NT2/D1 (cell line): ENCODE measurements at regions not wholly inside any gene's neighbourhood (a gene's known extent, or its start where the extent isn't known, plus 50 kb on each side); places are given as distances from the start of the nearest gene placed in this dataset.

Source experiments
- DNase-seq: peaks from one replicate; pipeline ENCODE4 v3.0.0-alpha.2; 2011; ENCODE audit warnings: low read depth, low spot score
- H3K27me3 ChIP-seq: 2 replicates; pipeline ENCODE4 v1.6.0; 2011; ENCODE audit warnings: mild to moderate bottlenecking; ENCODE audit not compliant: insufficient read length, insufficient read depth
- H3K36me3 ChIP-seq: 2 replicates; pipeline ENCODE4 v1.6.1; 2011; ENCODE audit warnings: mild to moderate bottlenecking, low read length, mixed read lengths; ENCODE audit not compliant: insufficient read depth, insufficient read length
- H3K4me1 ChIP-seq: 2 replicates; pipeline ENCODE4 v1.5.1; 2011; ENCODE audit not compliant: insufficient read depth, insufficient read length
- H3K4me3 ChIP-seq: 2 replicates; pipeline ENCODE4 v1.5.1; 2011; ENCODE audit warnings: low read depth; ENCODE audit not compliant: insufficient read length
- H3K9ac ChIP-seq: 2 replicates; pipeline ENCODE4 v1.6.0; 2011; ENCODE audit warnings: low read depth; ENCODE audit not compliant: insufficient read length
- H3K9me3 ChIP-seq: 2 replicates; pipeline ENCODE4 v1.5.1; 2011; ENCODE audit warnings: mild to moderate bottlenecking, low read length; ENCODE audit not compliant: insufficient read depth
- SUZ12 ChIP-seq: IDR thresholded peaks from 2 replicates; pipeline ENCODE4 v1.6.1; 2011; ENCODE audit not compliant: insufficient read length, insufficient read depth; ENCODE audit errors: extremely low read depth
- YY1 ChIP-seq: IDR thresholded peaks from 2 replicates; pipeline ENCODE4 v1.6.1; 2011; ENCODE audit not compliant: insufficient read length, insufficient read depth
- ZNF274 ChIP-seq: IDR thresholded peaks from 2 replicates; pipeline ENCODE4 v1.6.1; 2011; ENCODE audit warnings: mild to moderate bottlenecking, low read depth, low read length

DNA sequence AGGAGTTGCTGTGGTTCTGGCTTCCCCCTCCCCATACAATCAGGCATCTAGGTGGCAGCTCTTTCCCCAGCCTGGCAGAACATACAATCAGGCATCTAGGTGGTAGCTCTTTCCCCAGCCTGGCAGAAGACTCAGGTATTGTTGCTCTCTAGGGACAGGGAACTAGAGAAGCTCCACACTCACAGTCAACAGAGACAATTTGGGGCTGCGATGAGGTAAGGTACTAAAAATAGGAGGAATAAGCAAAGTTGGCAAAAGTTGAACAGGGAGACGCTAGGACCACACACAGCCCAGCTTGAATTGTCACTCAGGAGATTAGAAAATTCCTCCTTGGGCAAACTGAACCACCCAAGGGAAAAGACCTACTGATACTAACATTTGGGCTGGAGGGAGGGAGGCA, 315.5 kb upstream of the CDH5 start:
- no peak for DNase-seq

DNA sequence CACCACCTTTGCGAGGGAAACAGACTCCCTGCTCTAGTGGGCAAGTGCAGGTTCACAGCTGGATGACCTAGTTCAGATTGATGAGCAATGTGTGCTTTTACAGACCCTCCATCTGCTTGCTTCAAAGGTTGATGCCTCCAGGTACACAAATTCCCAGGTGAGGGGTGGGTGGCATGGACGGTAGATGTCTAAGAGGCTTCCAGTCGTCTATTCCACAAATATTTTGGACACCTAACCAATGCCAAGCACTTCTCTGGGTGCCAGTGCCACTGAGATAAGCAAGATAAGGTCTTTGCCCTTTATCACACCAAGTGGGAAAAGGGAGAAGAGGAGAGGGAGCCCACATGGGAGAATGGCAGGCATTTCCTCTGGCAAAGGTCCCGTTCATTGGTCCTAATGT, 316.6 kb upstream of the CDH5 start:
- Histone ChIP-seq H3K9ac (no peak overlapping the region), H3K9me3 (no peaks in the 10 kb centered on the region), H3K4me3 (no peak overlapping the region), H3K4me1 (no peaks in the 10 kb centered on the region), H3K36me3 (no peaks in the 10 kb centered on the region), H3K27me3 (no peaks in the 10 kb centered on the region)
- DNase-seq: no peak
- TF ChIP-seq SUZ12: no peak
- no peak for TF ChIP-seq ZNF274
- TF ChIP-seq YY1: no peak

More for the DNA sequence above, 315.5 kb upstream of the CDH5 start:
- Histone ChIP-seq H3K27me3 (no peaks in the 10 kb centered on the region), H3K4me1 (no peaks in the 10 kb centered on the region), H3K9ac (no peak overlapping the region), H3K9me3 (no peaks in the 10 kb centered on the region), H3K36me3 (no peaks in the 10 kb centered on the region), H3K4me3 (no peak overlapping the region)
- TF ChIP-seq SUZ12 (no peak), ZNF274 (no peak), YY1 (no peak)

GRCh38 chr16:66045626-66046025, 320.9 kb upstream of the CDH5 start:
- Histone ChIP-seq H3K9ac (no peak overlapping the region), H3K4me3 (no peak overlapping the region), H3K9me3 (no peaks in the 10 kb centered on the region), H3K27me3 (no peaks in the 10 kb centered on the region), H3K36me3 (no peaks in the 10 kb centered on the region), H3K4me1 (no peaks in the 10 kb centered on the region)
- DNase-seq: no peak
- TF ChIP-seq SUZ12 (no peak), YY1 (no peak), ZNF274 (no peak)

GRCh38 chr16:66044556-66044955, 321.9 kb upstream of the CDH5 start:
- Histone ChIP-seq H3K4me1 (no peaks in the 10 kb centered on the region), H3K9me3 (no peaks in the 10 kb centered on the region), H3K9ac (no peak overlapping the region), H3K36me3 (no peaks in the 10 kb centered on the region), H3K4me3 (no peak overlapping the region), H3K27me3 (no peaks in the 10 kb centered on the region)
- no peak for DNase-seq
- TF ChIP-seq ZNF274 (no peak), SUZ12 (no peak), YY1 (no peak)

DNA sequence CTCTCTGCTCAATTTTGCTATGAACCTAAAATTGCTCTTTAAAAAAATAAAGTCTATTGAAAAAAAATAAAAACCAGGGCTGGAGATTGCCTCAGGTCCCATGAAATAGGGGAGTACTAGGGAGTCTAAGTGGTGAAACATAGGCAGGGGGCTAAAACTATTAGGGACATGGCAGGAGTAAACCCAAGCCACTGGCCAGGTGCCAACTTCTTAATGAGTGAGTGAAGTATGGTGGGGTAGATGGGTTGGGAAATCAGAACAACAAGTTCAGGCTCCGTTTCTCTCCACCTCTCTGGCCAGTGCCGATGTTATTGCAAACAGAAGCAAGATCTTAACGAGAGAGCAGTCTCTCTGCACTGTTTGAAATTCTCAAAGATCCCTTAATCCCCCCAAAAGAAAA, 322.4 kb upstream of the CDH5 start:
- no peaks in the 10 kb centered on the region for H3K4me1 ChIP-seq
- no peak overlapping the region for H3K9ac ChIP-seq
- no peak for TF ChIP-seq YY1
- no peak for DNase-seq
- H3K27me3 ChIP-seq: no peaks in the 10 kb centered on the region
- no peak overlapping the region for H3K4me3 ChIP-seq
- no peaks in the 10 kb centered on the region for H3K36me3 ChIP-seq
- no peaks in the 10 kb centered on the region for H3K9me3 ChIP-seq

DNA sequence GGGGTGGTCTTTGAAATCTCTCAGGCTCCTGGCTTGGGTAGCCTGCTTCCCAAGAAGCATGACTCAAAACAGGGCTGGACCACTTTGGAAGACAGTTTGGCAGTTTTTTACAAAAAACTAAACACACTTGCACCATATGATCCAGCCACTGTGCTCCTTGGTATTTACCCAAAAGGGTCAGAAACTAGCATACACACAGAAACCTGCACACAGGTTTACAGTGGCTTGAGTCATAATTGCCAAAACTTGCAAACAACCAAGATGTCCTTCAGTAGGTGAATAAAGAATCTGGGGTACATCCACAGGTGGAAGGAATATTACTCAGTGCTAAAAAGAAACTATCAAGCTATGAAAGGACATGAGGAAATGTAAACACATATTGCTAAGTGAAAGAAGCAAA, 323.2 kb upstream of the CDH5 start:
- H3K36me3 ChIP-seq: no peaks in the 10 kb centered on the region
- no peak overlapping the region for H3K9ac ChIP-seq
- no peak for TF ChIP-seq YY1
- TF ChIP-seq ZNF274: no peak
- no peak for TF ChIP-seq SUZ12
- H3K4me3 ChIP-seq: no peak overlapping the region
- no peaks in the 10 kb centered on the region for H3K9me3 ChIP-seq
- H3K27me3 ChIP-seq: no peaks in the 10 kb centered on the region
- DNase-seq: no peak
- H3K4me1 ChIP-seq: no peaks in the 10 kb centered on the region

DNA sequence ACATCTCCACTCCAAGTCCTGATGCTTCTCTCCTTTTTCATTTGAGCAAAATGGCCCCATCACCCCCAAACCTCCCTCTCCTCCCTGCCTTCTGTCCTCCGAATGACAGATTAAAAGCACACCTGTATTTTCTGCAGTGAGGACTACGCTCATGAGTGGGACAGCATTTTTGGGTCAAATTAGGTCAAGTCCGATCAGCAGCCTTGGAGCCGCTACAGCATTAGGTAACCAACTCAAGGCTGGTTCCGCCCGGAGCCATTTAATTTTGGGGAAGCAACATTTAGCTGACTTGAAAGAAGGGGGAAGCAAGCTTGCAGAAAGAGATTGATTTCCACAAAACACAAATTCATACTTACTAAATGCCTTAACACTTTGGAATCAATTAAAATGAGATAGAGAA, 324.1 kb upstream of the CDH5 start:
- TF ChIP-seq SUZ12 (no peak), ZNF274 (no peak), YY1 (no peak)
- no peaks in the 10 kb centered on the region for H3K36me3 ChIP-seq
- no peak for DNase-seq
- H3K4me1 ChIP-seq: no peaks in the 10 kb centered on the region
- H3K4me3 ChIP-seq: no peak overlapping the region
- H3K27me3 ChIP-seq: no peaks in the 10 kb centered on the region
- no peaks in the 10 kb centered on the region for H3K9me3 ChIP-seq
- no peak overlapping the region for H3K9ac ChIP-seq

- TF ChIP-seq ZNF274: no peak
- no peak for TF ChIP-seq SUZ12
- TF ChIP-seq YY1: no peak
- no peak for DNase-seq
- H3K4me1 ChIP-seq: no peaks in the 10 kb centered on the region
- no peaks in the 10 kb centered on the region for H3K36me3 ChIP-seq
- H3K9ac ChIP-seq: no peak overlapping the region
- H3K27me3 ChIP-seq: no peaks in the 10 kb centered on the region
- no peaks in the 10 kb centered on the region for H3K9me3 ChIP-seq
- H3K4me3 ChIP-seq: no peak overlapping the region
Measured at GRCh38 chr16:66041907-66042306, 324.6 kb upstream of the CDH5 start.
